ENCODE measurements at regions not wholly inside any gene's neighbourhood (a gene's known extent, or its start where the extent isn't known, plus 50 kb on each side); places are given as distances from the start of the nearest gene placed in this dataset.

DNA sequence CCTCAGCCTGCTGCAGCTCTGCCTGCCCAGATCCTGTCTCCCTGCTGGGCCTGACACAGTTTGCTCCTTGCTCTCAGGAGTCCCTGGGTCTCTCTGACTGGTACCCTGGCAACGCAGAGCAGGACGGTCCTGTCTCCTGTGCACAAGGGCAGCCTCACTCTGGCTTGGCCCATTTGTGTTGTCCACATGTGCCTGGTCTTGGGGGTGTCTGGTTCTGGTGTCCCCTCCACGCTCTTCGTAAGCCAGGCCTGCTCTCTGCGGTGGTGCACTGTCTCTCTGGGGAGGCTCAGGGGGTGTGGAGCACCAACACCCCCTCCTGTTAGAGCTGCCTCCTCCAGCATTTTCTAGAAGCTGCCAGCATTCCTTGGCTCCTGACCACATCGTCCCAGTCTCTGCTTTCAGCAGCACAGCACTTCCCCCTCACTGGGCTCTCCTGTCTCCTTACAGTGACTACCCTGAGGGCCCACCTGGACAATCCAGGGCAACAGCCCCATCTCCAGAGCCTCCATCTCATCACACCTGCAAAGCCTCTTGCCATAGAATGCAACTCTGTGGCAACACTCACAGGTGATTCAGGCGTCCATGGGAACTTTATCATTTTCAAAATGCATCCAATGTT lies 235.6 kb upstream of the HS6ST1 start:
- no peaks in the 10 kb centered on the region for H3K79me2 ChIP-seq (ENCODE audit: insufficient read depth, low read length)
- no peaks in the 10 kb centered on the region for H4K20me1 ChIP-seq (ENCODE audit: low read depth, low read length)
- no peak overlapping the region for H3K9ac ChIP-seq (ENCODE audit: low read length)
- TF ChIP-seq, protein P1, sequence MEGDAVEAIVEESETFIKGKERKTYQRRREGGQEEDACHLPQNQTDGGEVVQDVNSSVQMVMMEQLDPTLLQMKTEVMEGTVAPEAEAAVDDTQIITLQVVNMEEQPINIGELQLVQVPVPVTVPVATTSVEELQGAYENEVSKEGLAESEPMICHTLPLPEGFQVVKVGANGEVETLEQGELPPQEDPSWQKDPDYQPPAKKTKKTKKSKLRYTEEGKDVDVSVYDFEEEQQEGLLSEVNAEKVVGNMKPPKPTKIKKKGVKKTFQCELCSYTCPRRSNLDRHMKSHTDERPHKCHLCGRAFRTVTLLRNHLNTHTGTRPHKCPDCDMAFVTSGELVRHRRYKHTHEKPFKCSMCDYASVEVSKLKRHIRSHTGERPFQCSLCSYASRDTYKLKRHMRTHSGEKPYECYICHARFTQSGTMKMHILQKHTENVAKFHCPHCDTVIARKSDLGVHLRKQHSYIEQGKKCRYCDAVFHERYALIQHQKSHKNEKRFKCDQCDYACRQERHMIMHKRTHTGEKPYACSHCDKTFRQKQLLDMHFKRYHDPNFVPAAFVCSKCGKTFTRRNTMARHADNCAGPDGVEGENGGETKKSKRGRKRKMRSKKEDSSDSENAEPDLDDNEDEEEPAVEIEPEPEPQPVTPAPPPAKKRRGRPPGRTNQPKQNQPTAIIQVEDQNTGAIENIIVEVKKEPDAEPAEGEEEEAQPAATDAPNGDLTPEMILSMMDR (IDR thresholded peaks at IDR 0.05; ENCODE audit: insufficient read depth, low read length, poor library complexity, severe bottlenecking): no peak
- no peak overlapping the region for H3K4me2 ChIP-seq (ENCODE audit: low read depth, low read length, poor library complexity, severe bottlenecking)
- H3F3A ChIP-seq (ENCODE audit: insufficient read depth): no peaks in the 10 kb centered on the region
- no peaks in the 10 kb centered on the region for H3K27me3 ChIP-seq (ENCODE audit: low read length)
- H3K36me3 ChIP-seq (ENCODE audit: low read length): no peaks in the 10 kb centered on the region
- H3K9me2 ChIP-seq (replicated peaks; ENCODE audit: insufficient read depth, low read length): no peaks in the 10 kb centered on the region
- no peak overlapping the region for H2AFZ ChIP-seq (ENCODE audit: low read depth, low read length, severe bottlenecking)
- H3K4me3 ChIP-seq (ENCODE audit: insufficient read depth, low read length, poor library complexity, severe bottlenecking): no peak overlapping the region
- H3K27ac ChIP-seq (ENCODE audit: low read depth, low read length): no peak overlapping the region
- H3K9me3 ChIP-seq (ENCODE audit: insufficient read depth, low read length): no peaks in the 10 kb centered on the region

DNA sequence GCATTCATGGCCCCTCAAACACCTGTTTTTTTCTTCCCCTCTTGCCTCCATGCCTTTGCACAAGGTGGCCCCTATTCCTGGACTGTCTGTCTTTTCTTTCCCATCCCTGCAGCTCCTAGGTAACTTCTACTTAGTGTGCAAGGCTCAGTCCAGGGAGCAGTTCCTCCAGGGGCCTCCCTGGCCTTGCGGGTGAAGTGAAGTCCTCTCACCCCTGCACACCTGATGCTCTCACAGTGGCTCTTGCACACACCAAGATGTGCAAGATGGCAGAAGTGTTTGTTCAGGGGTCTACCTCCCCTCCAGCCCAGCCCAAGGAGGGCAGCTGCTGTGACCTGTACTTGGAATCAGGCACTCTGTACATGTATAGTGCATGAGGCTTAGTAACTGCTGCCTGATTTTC lies 236.8 kb upstream of the HS6ST1 start:
- H4K20me1 ChIP-seq (ENCODE audit: low read depth, low read length): no peaks in the 10 kb centered on the region
- H3K36me3 ChIP-seq (ENCODE audit: low read length): no peaks in the 10 kb centered on the region
- H3F3A ChIP-seq (ENCODE audit: insufficient read depth): no peaks in the 10 kb centered on the region
- H3K9ac ChIP-seq (ENCODE audit: low read length): no peak overlapping the region
- H3K4me2 ChIP-seq (ENCODE audit: low read depth, low read length, poor library complexity, severe bottlenecking): no peak overlapping the region
- no peak overlapping the region for H3K27ac ChIP-seq (ENCODE audit: low read depth, low read length)
- no peak overlapping the region for H2AFZ ChIP-seq (ENCODE audit: low read depth, low read length, severe bottlenecking)
- H3K9me2 ChIP-seq (replicated peaks; ENCODE audit: insufficient read depth, low read length): no peaks in the 10 kb centered on the region
- H3K9me3 ChIP-seq (ENCODE audit: insufficient read depth, low read length): no peaks in the 10 kb centered on the region
- H3K79me2 ChIP-seq (ENCODE audit: insufficient read depth, low read length): no peaks in the 10 kb centered on the region
- no peak for TF ChIP-seq EZH2phosphoT487 (conservative IDR thresholded peaks at IDR 0.05; ENCODE audit: low read length)
- TF ChIP-seq, protein P1 (IDR thresholded peaks at IDR 0.05; ENCODE audit: insufficient read depth, low read length, poor library complexity, severe bottlenecking): no peak
- H3K27me3 ChIP-seq (ENCODE audit: low read length): no peaks in the 10 kb centered on the region; the same call in 1 of the 2 replicates
- no peak overlapping the region for H3K4me3 ChIP-seq (ENCODE audit: insufficient read depth, low read length, poor library complexity, severe bottlenecking)

DNA sequence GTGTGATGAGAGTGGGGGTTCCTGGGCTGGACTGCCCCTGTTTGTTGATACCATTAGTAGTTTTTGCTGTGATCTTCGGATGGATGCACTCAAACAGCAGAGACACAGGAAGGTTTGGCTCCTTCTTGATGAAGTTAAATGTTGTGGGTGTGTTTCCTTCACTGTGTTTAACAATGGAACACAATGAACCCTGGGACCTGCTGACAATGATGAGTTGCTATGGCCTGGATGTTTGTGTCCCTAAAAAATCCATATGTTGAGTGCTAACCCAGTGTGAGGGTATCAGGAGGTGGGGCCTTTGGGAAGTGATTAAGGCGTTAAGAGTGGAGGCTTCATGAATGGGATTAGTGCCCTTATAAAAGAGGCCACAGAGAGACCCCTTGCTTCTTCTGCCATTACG lies 237.4 kb upstream of the HS6ST1 start:
- Histone ChIP-seq H2AFZ (ENCODE audit: low read depth, low read length, severe bottlenecking) (no peak overlapping the region), H3F3A (ENCODE audit: insufficient read depth) (no peaks in the 10 kb centered on the region), H3K4me2 (ENCODE audit: low read depth, low read length, poor library complexity, severe bottlenecking) (no peak overlapping the region), H3K27me3 (ENCODE audit: low read length) (no peaks in the 10 kb centered on the region; the same call in 1 of the 2 replicates), H3K4me3 (ENCODE audit: insufficient read depth, low read length, poor library complexity, severe bottlenecking) (no peak overlapping the region), H3K9ac (ENCODE audit: low read length) (no peak overlapping the region), H3K27ac (ENCODE audit: low read depth, low read length) (no peak overlapping the region), H4K20me1 (ENCODE audit: low read depth, low read length) (no peaks in the 10 kb centered on the region), H3K9me2 (replicated peaks; ENCODE audit: insufficient read depth, low read length) (no peaks in the 10 kb centered on the region), H3K9me3 (ENCODE audit: insufficient read depth, low read length) (no peaks in the 10 kb centered on the region), H3K79me2 (ENCODE audit: insufficient read depth, low read length) (no peaks in the 10 kb centered on the region), H3K36me3 (ENCODE audit: low read length) (no peaks in the 10 kb centered on the region)
- TF ChIP-seq, protein P1 (IDR thresholded peaks at IDR 0.05; ENCODE audit: insufficient read depth, low read length, poor library complexity, severe bottlenecking): no peak
- no peak for TF ChIP-seq EZH2phosphoT487 (conservative IDR thresholded peaks at IDR 0.05; ENCODE audit: low read length)
